ENCODE measurements at regions not wholly inside any gene's neighbourhood (a gene's known extent, or its start where the extent isn't known, plus 50 kb on each side); places are given as distances from the start of the nearest gene placed in this dataset.

GRCh38 chr4:110287130-110287529 is 88.7 kb upstream of the ELOVL6 start:
- H3K9me3 ChIP-seq: no peaks in the 10 kb centered on the region
- intact Hi-C loops (cut with DNase I): no loop called here
- DNase-seq (no peak), ATAC-seq (no peak)
- no peaks in the 10 kb centered on the region for H3K27me3 ChIP-seq
- H3K36me3 ChIP-seq: no peaks in the 10 kb centered on the region
- H3K27ac ChIP-seq: no peak overlapping the region
- TF ChIP-seq CTCF (IDR thresholded peaks at IDR 0.05): no peak
- H3K4me3 ChIP-seq: no peak overlapping the region
- H3K4me1 ChIP-seq: no peaks in the 10 kb centered on the region

- Histone ChIP-seq H3K4me3 (no peak overlapping the region), H3K27ac (no peak overlapping the region), H3K9me3 (no peaks in the 10 kb centered on the region), H3K36me3 (no peaks in the 10 kb centered on the region), H3K4me1 (no peaks in the 10 kb centered on the region), H3K27me3 (no peaks in the 10 kb centered on the region)
- intact Hi-C loops (cut with DNase I): no loop called here
- no peak for ATAC-seq
- DNase-seq: no peak
- TF ChIP-seq CTCF (IDR thresholded peaks at IDR 0.05): no peak
Measured at GRCh38 chr4:110278127-110278526, 79.7 kb upstream of the ELOVL6 start.

- Histone ChIP-seq H3K36me3 (no peaks in the 10 kb centered on the region), H3K9me3 (no peaks in the 10 kb centered on the region), H3K27me3 (no peaks in the 10 kb centered on the region), H3K4me3 (no peak overlapping the region), H3K27ac (no peak overlapping the region), H3K4me1 (no peaks in the 10 kb centered on the region)
- DNase-seq: no peak
- intact Hi-C loops (cut with DNase I): no loop called here
- no peak for ATAC-seq
- no peak for TF ChIP-seq CTCF (IDR thresholded peaks at IDR 0.05)
Measured at GRCh38 chr4:110275871-110276270, 77.5 kb upstream of the ELOVL6 start.

- H3K27ac ChIP-seq: no peak overlapping the region
- H3K27me3 ChIP-seq: no peaks in the 10 kb centered on the region
- intact Hi-C loops (cut with DNase I): no loop called here
- ATAC-seq: no peak
- no peak for DNase-seq
- no peak for TF ChIP-seq CTCF (IDR thresholded peaks at IDR 0.05)
- H3K36me3 ChIP-seq: no peaks in the 10 kb centered on the region
- H3K4me1 ChIP-seq: no peaks in the 10 kb centered on the region
- no peak overlapping the region for H3K4me3 ChIP-seq
- no peaks in the 10 kb centered on the region for H3K9me3 ChIP-seq
Measured at GRCh38 chr4:110271986-110272385, 73.6 kb upstream of the ELOVL6 start.

- H3K9me3 ChIP-seq: no peaks in the 10 kb centered on the region
- no peak for TF ChIP-seq CTCF (IDR thresholded peaks at IDR 0.05)
- ATAC-seq (no peak), DNase-seq (no peak)
- intact Hi-C loops (cut with DNase I): no loop called here
- no peak overlapping the region for H3K4me3 ChIP-seq
- H3K27me3 ChIP-seq: no peaks in the 10 kb centered on the region
- H3K36me3 ChIP-seq: no peaks in the 10 kb centered on the region
- no peak overlapping the region for H3K27ac ChIP-seq
- no peaks in the 10 kb centered on the region for H3K4me1 ChIP-seq
Measured at GRCh38 chr4:110270492-110271197, 72.2 kb upstream of the ELOVL6 start.
